Ishikawa (cell line): ENCODE measurements at regions not wholly inside any gene's neighbourhood (a gene's known extent, or its start where the extent isn't known, plus 50 kb on each side); places are given as distances from the start of the nearest gene placed in this dataset.

ENCODE experiments used
- CEBPB ChIP-seq: IDR thresholded peaks from 2 replicates; pipeline ENCODE4 v1.6.1; 2012
- CREB1 ChIP-seq: IDR thresholded peaks from 2 replicates; pipeline ENCODE4 v1.6.1; 2012; ENCODE audit warnings: low read depth
- EGR1 ChIP-seq: IDR thresholded peaks from 2 replicates; pipeline ENCODE4 v1.6.1; 2012
- EP300 ChIP-seq: IDR thresholded peaks from 2 replicates; pipeline ENCODE4 v1.6.1; 2012; ENCODE audit warnings: borderline replicate concordance
- FOXM1 ChIP-seq: IDR thresholded peaks from 2 replicates; pipeline ENCODE4 v1.6.1; 2012; ENCODE audit warnings: low read depth, borderline replicate concordance
- NFIC ChIP-seq: IDR thresholded peaks from 2 replicates; pipeline ENCODE4 v1.6.1; 2012
- RAD21 ChIP-seq: IDR thresholded peaks from 2 replicates; pipeline ENCODE4 v1.6.1; 2012; ENCODE audit warnings: low read depth
- REST ChIP-seq: IDR thresholded peaks from 2 replicates; pipeline ENCODE4 v1.6.1; 2012; ENCODE audit warnings: low read depth, mild to moderate bottlenecking
- TAF1 ChIP-seq: IDR thresholded peaks from 2 replicates; pipeline ENCODE4 v1.6.1; 2012; ENCODE audit warnings: low read depth, mild to moderate bottlenecking
- TCF12 ChIP-seq: IDR thresholded peaks from 2 replicates; pipeline ENCODE4 v1.6.1; 2012; ENCODE audit warnings: low read depth
- TEAD4 ChIP-seq: IDR thresholded peaks from 2 replicates; pipeline ENCODE4 v1.6.1; 2012
- YY1 ChIP-seq: IDR thresholded peaks from 2 replicates; pipeline ENCODE4 v1.6.1; 2012; ENCODE audit warnings: low read depth
- ZBTB7A ChIP-seq: IDR thresholded peaks from 2 replicates; pipeline ENCODE4 v1.6.1; 2012; ENCODE audit warnings: low read depth
- TF ChIP-seq, protein P1 (sequence below): IDR thresholded peaks from 2 replicates; pipeline ENCODE4 v1.6.1; 2012
- TF ChIP-seq, protein P2 (sequence below): IDR thresholded peaks from 2 replicates; pipeline ENCODE4 v1.6.1; 2012

GRCh38 chr12:27870939-27871338 lies 90.9 kb upstream of the MANSC4 start:
- no peak for TF ChIP-seq NFIC
- no peak for TF ChIP-seq YY1
- no peak for TF ChIP-seq TAF1
- no peak for TF ChIP-seq REST
- TF ChIP-seq EGR1: no peak

- TF ChIP-seq EGR1 (no peak), EP300 (no peak), NFIC (no peak), REST (no peak), TCF12 (no peak), CREB1 (no peak)
- TF ChIP-seq, protein P1, sequence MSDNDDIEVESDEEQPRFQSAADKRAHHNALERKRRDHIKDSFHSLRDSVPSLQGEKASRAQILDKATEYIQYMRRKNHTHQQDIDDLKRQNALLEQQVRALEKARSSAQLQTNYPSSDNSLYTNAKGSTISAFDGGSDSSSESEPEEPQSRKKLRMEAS: no peak
Observed at GRCh38 chr12:27869567-27869966, 89.5 kb upstream of the MANSC4 start.

DNA sequence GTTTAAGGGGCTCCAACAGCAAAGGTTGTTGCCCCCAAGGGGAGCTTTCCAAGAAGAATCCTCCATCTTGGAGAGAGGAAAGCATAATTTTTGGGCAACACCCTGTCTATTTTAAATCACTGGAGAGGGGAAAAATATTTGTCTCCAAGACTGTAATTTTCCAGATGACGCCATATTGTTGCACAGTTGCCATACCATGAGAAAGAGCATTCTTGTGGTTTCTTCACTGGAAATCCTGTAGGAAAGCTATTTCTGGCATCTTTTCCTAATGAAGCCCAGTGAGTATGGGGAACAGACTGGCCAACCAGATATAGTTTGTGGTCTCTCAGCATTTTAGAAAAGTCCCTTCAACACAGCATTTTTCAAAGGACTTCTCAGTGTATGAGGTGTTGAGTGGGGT lies 88.1 kb upstream of the MANSC4 start:
- TF ChIP-seq, protein P1: no peak
- no peak for TF ChIP-seq ZBTB7A
- no peak for TF ChIP-seq TEAD4
- TF ChIP-seq REST: no peak
- no peak for TF ChIP-seq NFIC
- no peak for TF ChIP-seq TCF12
- TF ChIP-seq EGR1: no peak
- TF ChIP-seq CEBPB: no peak
- no peak for TF ChIP-seq EP300
- no peak for TF ChIP-seq FOXM1
- no peak for TF ChIP-seq TAF1
- TF ChIP-seq, protein P2, sequence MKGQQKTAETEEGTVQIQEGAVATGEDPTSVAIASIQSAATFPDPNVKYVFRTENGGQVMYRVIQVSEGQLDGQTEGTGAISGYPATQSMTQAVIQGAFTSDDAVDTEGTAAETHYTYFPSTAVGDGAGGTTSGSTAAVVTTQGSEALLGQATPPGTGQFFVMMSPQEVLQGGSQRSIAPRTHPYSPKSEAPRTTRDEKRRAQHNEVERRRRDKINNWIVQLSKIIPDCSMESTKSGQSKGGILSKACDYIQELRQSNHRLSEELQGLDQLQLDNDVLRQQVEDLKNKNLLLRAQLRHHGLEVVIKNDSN: no peak
- TF ChIP-seq RAD21: no peak
- no peak for TF ChIP-seq YY1
- TF ChIP-seq CREB1: no peak

DNA sequence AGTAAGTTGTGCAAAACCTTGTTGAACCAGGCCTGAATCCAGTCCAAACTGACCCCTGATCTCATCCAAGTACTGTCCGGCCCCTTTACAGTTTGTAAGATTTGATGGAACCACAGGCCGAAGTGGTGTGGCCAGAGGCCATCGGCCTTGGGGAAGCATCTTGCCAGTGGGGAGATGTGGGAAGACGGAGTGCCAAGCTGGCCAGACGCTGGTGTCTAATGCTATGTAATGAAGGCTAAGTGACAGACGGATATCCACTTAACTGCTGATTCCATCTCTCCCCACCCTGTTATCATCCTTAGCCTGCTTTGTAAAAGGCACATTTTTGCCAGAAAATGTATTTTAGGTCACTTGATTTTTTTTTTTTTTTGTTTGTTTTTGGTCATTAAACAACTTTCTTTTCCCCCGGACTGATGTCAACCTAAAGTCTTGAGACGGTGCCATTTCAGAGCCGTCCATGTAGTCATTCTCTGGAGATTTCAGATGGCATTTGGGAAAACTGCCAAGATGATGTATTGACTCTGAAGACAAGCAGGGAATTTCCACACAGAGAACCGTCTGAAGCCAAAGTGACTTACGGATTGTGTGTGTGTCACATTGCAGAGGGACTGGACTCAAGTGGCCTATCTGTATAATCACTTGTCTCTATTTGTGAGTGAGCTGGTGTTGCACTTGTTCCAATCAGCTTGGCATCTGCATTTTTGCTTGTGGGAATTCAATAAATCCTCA lies 86.5 kb upstream of the MANSC4 start:
- TF ChIP-seq EP300 (no peak), NFIC (no peak), ZBTB7A (no peak), TEAD4 (no peak), REST (no peak), CEBPB (no peak), TCF12 (no peak), FOXM1 (no peak), RAD21 (no peak)
- TF ChIP-seq, protein P1: no peak
- TF ChIP-seq, protein P2: no peak
